ENCODE measurements at regions not wholly inside any gene's neighbourhood (a gene's known extent, or its start where the extent isn't known, plus 50 kb on each side); places are given as distances from the start of the nearest gene placed in this dataset.

DNA sequence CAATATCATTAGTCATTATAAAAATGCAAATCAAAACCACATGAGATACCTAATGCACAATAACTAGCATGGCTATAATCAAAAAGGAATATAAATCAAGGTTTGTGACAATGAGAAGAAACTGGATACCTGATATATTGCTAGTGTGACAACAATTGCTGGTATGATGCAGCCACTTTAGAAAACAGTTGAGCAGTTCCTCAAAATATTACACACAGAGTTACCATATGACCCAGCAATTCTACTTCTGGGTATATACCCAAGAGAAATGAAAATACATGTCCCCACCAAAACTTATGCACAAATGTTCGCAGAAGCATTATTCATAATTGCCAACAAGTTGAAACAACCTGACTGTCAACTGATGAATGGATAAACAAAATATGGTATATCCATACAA lies 339.7 kb upstream of the POU5F2 start:
- no peak overlapping the region for H3K14ac ChIP-seq (replicated peaks; ENCODE audit: low read depth, low read length)
- in situ Hi-C loops (cut with MboI; ENCODE audit: low sequenced_read_pairs), result no loop called here
- no peak overlapping the region for H3K4me2 ChIP-seq (ENCODE audit: low read depth, low read length)
- H3K4me3 ChIP-seq (ENCODE audit: insufficient read depth, low read depth, low read length), result no peak overlapping the region
- H2AK9ac ChIP-seq (replicated peaks; ENCODE audit: low read depth, low read length, poor library complexity), result no peak overlapping the region
- no peak overlapping the region for H4K8ac ChIP-seq (ENCODE audit: low read depth in 2 of 2, low read length in 2 of 2)
- no peak overlapping the region for H3K18ac ChIP-seq (ENCODE audit: low read depth, low read length)
- no peak overlapping the region for H3K4ac ChIP-seq (ENCODE audit: low read depth, low read length)
- H3K79me1 ChIP-seq (ENCODE audit: low read depth in 1 of 2, low read length in 2 of 2), result peaks cover 10% of the 10 kb centered on the region in 2 experiments; a peak in 3 of 4 replicates
- CTCF ChIA-PET, result no interaction called here
- H3K56ac ChIP-seq (ENCODE audit: extremely low read depth, insufficient read depth, low read length), result no peak overlapping the region
- H3K27me3 ChIP-seq (ENCODE audit: control insufficient read depth, insufficient read depth, low read length), result no peaks in the 10 kb centered on the region
- no peak overlapping the region for H2AFZ ChIP-seq (replicated peaks; ENCODE audit: low read length, poor library complexity)
- no peak overlapping the region for H2BK20ac ChIP-seq (ENCODE audit: low read depth, low read length)
- no peak overlapping the region for H4K91ac ChIP-seq (ENCODE audit: insufficient read depth, low read depth, low read length)
- no TSS peak for BruUV-seq (replicated peaks)
- DNase-seq, result no peak
- no peak for ATAC-seq (ENCODE audit: low read depth)
- no peak overlapping the region for H3K27ac ChIP-seq (ENCODE audit: insufficient read depth, low read length)
- no peak overlapping the region for H3K23ac ChIP-seq (ENCODE audit: low read depth, low read length)
- no peaks in the 10 kb centered on the region for H3K36me3 ChIP-seq (ENCODE audit: control insufficient read depth, insufficient read depth, low read length)
- H2BK15ac ChIP-seq (ENCODE audit: low read depth, low read length), result no peak overlapping the region
- H2BK120ac ChIP-seq (ENCODE audit: low read depth, low read length), result no peak overlapping the region
- H4K5ac ChIP-seq (ENCODE audit: low read depth, low read length), result no peak overlapping the region
- H4K20me1 ChIP-seq (ENCODE audit: insufficient read depth, low read length), result no peaks in the 10 kb centered on the region
- POLR2A ChIA-PET (ENCODE audit: unreplicated experiment), result no interaction called here
- H3K9me3 ChIP-seq (ENCODE audit: control insufficient read depth, insufficient read depth, low read length), result no peaks in the 10 kb centered on the region
- H3K4me1 ChIP-seq (ENCODE audit: control insufficient read depth, insufficient read depth, low read length), result peaks cover 2% of the 10 kb centered on the region; the same call in 1 of the 2 replicates
- dilution Hi-C loops (cut with HindIII; ENCODE audit: low sequenced_read_pairs, unreplicated experiment), result no loop called here
- TF ChIP-seq RFX5 (IDR thresholded peaks at IDR 0.05; ENCODE audit: low read depth, low read length), result no peak
- TF ChIP-seq POLR2A (IDR thresholded peaks at IDR 0.05; ENCODE audit: low read depth, low read length), result no peak
- TF ChIP-seq, protein P1, sequence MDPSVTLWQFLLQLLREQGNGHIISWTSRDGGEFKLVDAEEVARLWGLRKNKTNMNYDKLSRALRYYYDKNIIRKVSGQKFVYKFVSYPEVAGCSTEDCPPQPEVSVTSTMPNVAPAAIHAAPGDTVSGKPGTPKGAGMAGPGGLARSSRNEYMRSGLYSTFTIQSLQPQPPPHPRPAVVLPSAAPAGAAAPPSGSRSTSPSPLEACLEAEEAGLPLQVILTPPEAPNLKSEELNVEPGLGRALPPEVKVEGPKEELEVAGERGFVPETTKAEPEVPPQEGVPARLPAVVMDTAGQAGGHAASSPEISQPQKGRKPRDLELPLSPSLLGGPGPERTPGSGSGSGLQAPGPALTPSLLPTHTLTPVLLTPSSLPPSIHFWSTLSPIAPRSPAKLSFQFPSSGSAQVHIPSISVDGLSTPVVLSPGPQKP (IDR thresholded peaks at IDR 0.05; ENCODE audit: borderline replicate concordance, low read depth, low read length), result no peak
- no peak for TF ChIP-seq FOS (IDR thresholded peaks at IDR 0.05; ENCODE audit: low read depth, low read length)
- no peak for TF ChIP-seq SMC3 (IDR thresholded peaks at IDR 0.05; ENCODE audit: low read depth, low read length)
- no peak for TF ChIP-seq MAZ (IDR thresholded peaks at IDR 0.05; ENCODE audit: borderline replicate concordance, low read depth, low read length)
- TF ChIP-seq NFE2L2 (IDR thresholded peaks at IDR 0.05; ENCODE audit: low read depth, low read length), result no peak
- TF ChIP-seq CHD1 (IDR thresholded peaks at IDR 0.05; ENCODE audit: low read depth, low read length), result no peak
- no peak for TF ChIP-seq MAFK (IDR thresholded peaks at IDR 0.05; ENCODE audit: low read depth, low read length)
- TF ChIP-seq BHLHE40 (IDR thresholded peaks at IDR 0.05; ENCODE audit: low read depth, low read length), result no peak
- TF ChIP-seq RAD21 (IDR thresholded peaks at IDR 0.05; ENCODE audit: low read length), result no peak
- TF ChIP-seq RCOR1 (IDR thresholded peaks at IDR 0.05; ENCODE audit: insufficient replicate concordance, low read length), result no peak
- TF ChIP-seq, protein P2, sequence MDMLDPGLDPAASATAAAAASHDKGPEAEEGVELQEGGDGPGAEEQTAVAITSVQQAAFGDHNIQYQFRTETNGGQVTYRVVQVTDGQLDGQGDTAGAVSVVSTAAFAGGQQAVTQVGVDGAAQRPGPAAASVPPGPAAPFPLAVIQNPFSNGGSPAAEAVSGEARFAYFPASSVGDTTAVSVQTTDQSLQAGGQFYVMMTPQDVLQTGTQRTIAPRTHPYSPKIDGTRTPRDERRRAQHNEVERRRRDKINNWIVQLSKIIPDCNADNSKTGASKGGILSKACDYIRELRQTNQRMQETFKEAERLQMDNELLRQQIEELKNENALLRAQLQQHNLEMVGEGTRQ (IDR thresholded peaks at IDR 0.05; ENCODE audit: low read depth, low read length), result no peak
- no peak for TF ChIP-seq MXI1 (IDR thresholded peaks at IDR 0.05; ENCODE audit: borderline replicate concordance, low read depth, low read length)
- TF ChIP-seq, protein P3, sequence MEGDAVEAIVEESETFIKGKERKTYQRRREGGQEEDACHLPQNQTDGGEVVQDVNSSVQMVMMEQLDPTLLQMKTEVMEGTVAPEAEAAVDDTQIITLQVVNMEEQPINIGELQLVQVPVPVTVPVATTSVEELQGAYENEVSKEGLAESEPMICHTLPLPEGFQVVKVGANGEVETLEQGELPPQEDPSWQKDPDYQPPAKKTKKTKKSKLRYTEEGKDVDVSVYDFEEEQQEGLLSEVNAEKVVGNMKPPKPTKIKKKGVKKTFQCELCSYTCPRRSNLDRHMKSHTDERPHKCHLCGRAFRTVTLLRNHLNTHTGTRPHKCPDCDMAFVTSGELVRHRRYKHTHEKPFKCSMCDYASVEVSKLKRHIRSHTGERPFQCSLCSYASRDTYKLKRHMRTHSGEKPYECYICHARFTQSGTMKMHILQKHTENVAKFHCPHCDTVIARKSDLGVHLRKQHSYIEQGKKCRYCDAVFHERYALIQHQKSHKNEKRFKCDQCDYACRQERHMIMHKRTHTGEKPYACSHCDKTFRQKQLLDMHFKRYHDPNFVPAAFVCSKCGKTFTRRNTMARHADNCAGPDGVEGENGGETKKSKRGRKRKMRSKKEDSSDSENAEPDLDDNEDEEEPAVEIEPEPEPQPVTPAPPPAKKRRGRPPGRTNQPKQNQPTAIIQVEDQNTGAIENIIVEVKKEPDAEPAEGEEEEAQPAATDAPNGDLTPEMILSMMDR (conservative IDR thresholded peaks at IDR 0.05; ENCODE audit: low read depth, low read length), result no peak
- TF ChIP-seq CEBPB (IDR thresholded peaks at IDR 0.05; ENCODE audit: low read depth, low read length), result no peak
- no peaks in the 10 kb centered on the region; the same call in 1 of the 2 replicates for H3K9me1 ChIP-seq (ENCODE audit: insufficient read depth, low read length)
- no peak overlapping the region for H3K9ac ChIP-seq (ENCODE audit: low read depth, low read length)
- no peak overlapping the region for H2AK5ac ChIP-seq (ENCODE audit: low read depth, low read length)
- intact Hi-C loops (cut with micrococcal nuclease), result no loop called here
- no peak overlapping the region for H2BK5ac ChIP-seq (ENCODE audit: low read depth, low read length, poor library complexity, severe bottlenecking)
- no CpG with 5 or more reads among the region's 1 CpG for WGBS, 2 experiments (ENCODE audit: extremely low coverage in 2 of 2, insufficient read length in 1 of 2)
